ENCODE measurements at regions not wholly inside any gene's neighbourhood (a gene's known extent, or its start where the extent isn't known, plus 50 kb on each side); places are given as distances from the start of the nearest gene placed in this dataset.
A peak's percentile ranks its signal among the peaks of the same experiment; 100 is the strongest.

DNA sequence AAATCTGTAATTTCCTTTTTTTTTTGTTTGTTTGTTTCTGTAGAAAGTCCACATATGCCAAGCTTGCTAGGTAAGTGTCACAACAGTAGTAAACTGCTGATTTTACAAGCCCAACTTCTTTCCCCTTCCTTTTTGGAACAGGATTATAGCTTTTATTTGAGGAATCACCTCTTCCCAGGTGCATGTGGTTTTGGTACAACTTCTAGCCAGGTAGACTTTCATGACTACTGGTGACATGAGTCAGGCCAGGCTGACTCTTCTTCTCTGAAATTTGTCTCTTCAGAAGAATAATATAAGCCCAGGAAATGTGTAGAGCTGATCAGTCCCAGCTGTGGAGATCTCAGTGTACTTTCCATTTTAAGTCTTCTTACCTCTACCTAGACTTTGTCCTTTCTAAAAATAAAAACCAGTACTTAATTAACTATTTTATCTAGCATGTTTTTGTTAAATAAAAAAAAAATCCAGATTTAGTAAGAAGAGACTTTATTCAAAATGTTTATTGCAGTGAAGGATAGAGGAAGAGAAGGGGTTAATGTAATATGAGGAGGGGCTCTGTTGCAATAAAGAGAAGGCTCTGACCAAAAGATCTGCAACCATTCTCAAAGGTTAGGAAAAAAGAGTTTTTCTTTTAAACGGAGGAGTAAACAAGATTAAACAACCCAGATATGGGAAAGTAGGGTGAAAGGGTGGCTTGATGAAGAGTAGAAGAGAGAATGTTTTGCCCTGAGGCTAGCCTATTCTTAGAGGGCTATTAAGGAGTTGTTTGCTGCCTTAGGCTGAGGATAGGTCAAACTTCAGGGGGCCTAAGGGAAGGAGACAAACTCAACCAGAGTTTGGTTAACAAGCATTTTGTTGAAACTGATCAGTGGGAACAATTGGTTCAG lies 664.2 kb downstream of the SORCS1 start:
- no peaks in the 10 kb centered on the region for H3K27me3 ChIP-seq (replicated peaks; ENCODE audit: control insufficient read depth, insufficient read depth, low read length)
- no peak overlapping the region for H3K4me3 ChIP-seq (ENCODE audit: low read length)
- H3K9me3 ChIP-seq (ENCODE audit: control insufficient read depth, low read length): no peaks in the 10 kb centered on the region
- no peaks in the 10 kb centered on the region for H3K4me1 ChIP-seq (ENCODE audit: control insufficient read depth, insufficient read depth, low read length)
- no peaks in the 10 kb centered on the region for H3K36me3 ChIP-seq (ENCODE audit: control insufficient read depth, insufficient read depth, low read length, severe bottlenecking)
- H3K9ac ChIP-seq (ENCODE audit: low read length): no peak overlapping the region
- no peak for DNase-seq (ENCODE audit: low read depth)

- Histone ChIP-seq H3K9me3 (ENCODE audit: control insufficient read depth, low read length) (no peaks in the 10 kb centered on the region), H3K9ac (ENCODE audit: low read length) (no peak overlapping the region), H3K27me3 (replicated peaks; ENCODE audit: control insufficient read depth, insufficient read depth, low read length) (no peaks in the 10 kb centered on the region), H3K4me1 (ENCODE audit: control insufficient read depth, insufficient read depth, low read length) (no peaks in the 10 kb centered on the region), H3K36me3 (ENCODE audit: control insufficient read depth, insufficient read depth, low read length, severe bottlenecking) (no peaks in the 10 kb centered on the region), H3K4me3 (ENCODE audit: low read length) (no peak overlapping the region)
- no peak for DNase-seq (ENCODE audit: low read depth)
Measured at GRCh38 chr10:106499448-106499847, 665.1 kb downstream of the SORCS1 start.

GRCh38 chr10:106498675-106499074 lies 665.8 kb downstream of the SORCS1 start:
- no peak for DNase-seq (ENCODE audit: low read depth)
- Histone ChIP-seq H3K4me1 (ENCODE audit: control insufficient read depth, insufficient read depth, low read length) (no peaks in the 10 kb centered on the region), H3K9me3 (ENCODE audit: control insufficient read depth, low read length) (no peaks in the 10 kb centered on the region), H3K9ac (ENCODE audit: low read length) (no peak overlapping the region), H3K36me3 (ENCODE audit: control insufficient read depth, insufficient read depth, low read length, severe bottlenecking) (no peaks in the 10 kb centered on the region), H3K4me3 (ENCODE audit: low read length) (no peak overlapping the region), H3K27me3 (replicated peaks; ENCODE audit: control insufficient read depth, insufficient read depth, low read length) (no peaks in the 10 kb centered on the region)

DNA sequence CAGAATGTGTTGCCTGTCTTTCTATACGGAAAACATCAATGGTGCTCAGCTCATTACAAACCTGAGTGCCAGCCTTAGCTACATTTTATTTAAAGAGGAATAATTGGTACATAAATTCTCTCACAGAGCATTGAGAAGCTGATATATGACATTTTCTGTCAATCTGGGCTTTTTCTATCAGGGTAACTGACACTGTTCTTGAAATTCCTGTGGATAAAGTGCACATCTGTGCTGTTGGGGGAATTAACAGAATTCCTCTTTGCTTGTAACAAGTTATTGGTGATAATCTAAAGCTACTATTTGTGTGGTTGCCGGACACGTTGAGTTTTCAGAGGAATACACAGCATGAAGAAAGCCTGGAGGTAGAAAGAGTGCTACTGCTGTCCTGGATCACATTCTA lies 668.6 kb downstream of the SORCS1 start:
- no peak overlapping the region for H3K4me3 ChIP-seq (ENCODE audit: low read length)
- H3K27me3 ChIP-seq (replicated peaks; ENCODE audit: control insufficient read depth, insufficient read depth, low read length): no peaks in the 10 kb centered on the region
- no peaks in the 10 kb centered on the region for H3K9me3 ChIP-seq (ENCODE audit: control insufficient read depth, low read length)
- no peak overlapping the region for H3K9ac ChIP-seq (ENCODE audit: low read length)
- H3K4me1 ChIP-seq (ENCODE audit: control insufficient read depth, insufficient read depth, low read length): no peaks in the 10 kb centered on the region
- H3K36me3 ChIP-seq (ENCODE audit: control insufficient read depth, insufficient read depth, low read length, severe bottlenecking): no peaks in the 10 kb centered on the region
- DNase-seq (ENCODE audit: low read depth): no peak

DNA sequence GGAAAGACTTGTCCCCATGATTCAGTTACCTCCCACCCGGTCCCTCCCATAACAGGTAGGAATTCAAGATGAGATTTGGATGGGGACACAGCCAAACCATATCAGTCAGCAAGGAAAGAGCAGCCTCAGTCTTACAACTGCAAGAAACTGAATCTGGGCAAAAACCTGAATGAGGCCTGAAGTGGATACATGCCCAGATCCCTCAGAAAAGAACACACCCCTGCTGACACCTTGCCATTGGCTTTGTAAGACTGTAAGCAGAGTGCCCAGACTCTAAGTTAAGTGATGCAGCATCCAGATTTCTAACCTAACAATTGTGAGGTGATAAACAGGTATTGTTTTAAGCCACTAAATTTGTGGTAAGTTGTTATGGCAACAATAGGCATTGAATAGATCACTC lies 670.8 kb downstream of the SORCS1 start:
- Histone ChIP-seq H3K4me3 (ENCODE audit: low read length) (no peak overlapping the region), H3K9ac (ENCODE audit: low read length) (no peak overlapping the region), H3K27me3 (replicated peaks; ENCODE audit: control insufficient read depth, insufficient read depth, low read length) (no peaks in the 10 kb centered on the region), H3K4me1 (ENCODE audit: control insufficient read depth, insufficient read depth, low read length) (no peaks in the 10 kb centered on the region), H3K9me3 (ENCODE audit: control insufficient read depth, low read length) (no peaks in the 10 kb centered on the region), H3K36me3 (ENCODE audit: control insufficient read depth, insufficient read depth, low read length, severe bottlenecking) (no peaks in the 10 kb centered on the region)
- DNase-seq (ENCODE audit: low read depth): no peak

DNA sequence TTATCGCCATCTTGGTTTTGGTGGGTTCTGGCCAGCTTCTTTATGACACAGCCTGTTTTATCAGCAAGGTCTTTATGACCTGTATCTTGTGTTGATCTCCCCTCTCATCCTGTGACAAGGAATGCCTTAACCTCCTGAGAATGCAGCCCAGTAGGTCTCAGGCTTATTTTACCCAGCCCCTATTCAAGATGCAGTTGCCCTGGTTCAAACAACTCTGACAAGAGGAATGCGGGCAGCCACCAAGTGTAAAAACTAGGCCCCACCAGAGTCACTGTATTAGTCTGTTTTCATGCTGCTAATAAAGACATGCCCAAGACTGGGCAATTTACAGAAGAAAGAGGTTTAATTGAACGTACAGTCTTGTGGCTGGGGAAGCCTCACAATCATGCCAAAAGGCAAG lies 671.3 kb downstream of the SORCS1 start:
- Histone ChIP-seq H3K9ac (ENCODE audit: low read length) (no peak overlapping the region), H3K36me3 (ENCODE audit: control insufficient read depth, insufficient read depth, low read length, severe bottlenecking) (no peaks in the 10 kb centered on the region), H3K4me3 (ENCODE audit: low read length) (no peak overlapping the region), H3K9me3 (ENCODE audit: control insufficient read depth, low read length) (no peaks in the 10 kb centered on the region), H3K27me3 (replicated peaks; ENCODE audit: control insufficient read depth, insufficient read depth, low read length) (no peaks in the 10 kb centered on the region), H3K4me1 (ENCODE audit: control insufficient read depth, insufficient read depth, low read length) (no peaks in the 10 kb centered on the region)
- DNase-seq (ENCODE audit: low read depth): no peak

DNA sequence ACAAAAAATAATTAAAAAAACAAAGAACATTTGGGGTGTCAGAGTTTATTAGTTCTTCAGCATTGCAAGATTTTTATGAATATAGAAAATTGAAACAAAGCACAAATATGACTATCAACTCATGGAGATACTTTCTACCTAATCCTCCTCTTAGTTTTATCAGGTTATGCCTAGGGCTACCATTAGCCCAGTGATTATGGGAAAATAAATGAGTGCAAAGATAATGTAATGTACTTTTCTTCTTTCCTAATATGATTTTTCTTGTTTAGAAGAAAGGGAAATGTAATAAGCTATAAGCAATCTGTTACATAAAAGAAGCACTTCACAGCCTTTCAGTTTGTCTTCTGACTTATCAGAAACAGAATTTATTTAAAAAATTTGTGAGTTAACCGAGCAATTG lies 676.8 kb downstream of the SORCS1 start:
- H3K9ac ChIP-seq (ENCODE audit: low read length): no peak overlapping the region
- no peak for DNase-seq (ENCODE audit: low read depth)
- H3K4me1 ChIP-seq (ENCODE audit: control insufficient read depth, insufficient read depth, low read length): no peaks in the 10 kb centered on the region

DNA sequence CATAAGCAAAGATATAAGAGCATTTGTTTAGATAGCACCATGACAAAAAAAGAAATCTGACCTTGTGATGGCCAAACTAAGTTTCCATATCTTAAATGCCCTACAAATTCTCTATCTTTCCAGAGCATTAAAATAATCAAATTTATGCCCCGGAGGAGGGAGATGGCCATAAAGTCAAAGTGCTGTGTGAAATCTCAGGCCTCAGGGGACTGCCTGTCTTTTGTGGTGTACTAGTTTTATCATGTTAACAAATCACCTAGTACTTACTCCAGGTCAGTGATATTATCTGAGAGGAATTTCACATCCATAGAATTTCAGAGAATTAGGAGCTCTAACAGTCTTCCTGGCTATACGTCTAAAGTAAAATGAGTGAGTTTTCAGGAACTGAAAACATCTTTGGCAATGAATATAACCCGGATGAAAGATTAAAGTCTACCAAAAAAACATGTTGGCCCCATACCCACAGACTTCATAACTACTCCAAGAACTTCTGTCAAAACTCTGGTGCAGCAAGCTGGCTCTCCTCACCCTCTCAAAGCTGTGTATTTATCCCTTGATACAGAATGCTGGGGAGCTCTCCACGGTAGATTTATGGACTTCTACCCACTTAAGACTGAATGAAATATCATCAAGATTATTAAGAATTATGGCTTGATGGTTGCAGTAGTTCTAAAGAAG lies 682.8 kb downstream of the SORCS1 start:
- Histone ChIP-seq H3K27me3 (replicated peaks; ENCODE audit: control insufficient read depth, insufficient read depth, low read length) (no peaks in the 10 kb centered on the region), H3K9ac (ENCODE audit: low read length) (no peak overlapping the region), H3K9me3 (ENCODE audit: control insufficient read depth, low read length) (no peaks in the 10 kb centered on the region), H3K4me1 (ENCODE audit: control insufficient read depth, insufficient read depth, low read length) (no peaks in the 10 kb centered on the region), H3K36me3 (ENCODE audit: control insufficient read depth, insufficient read depth, low read length, severe bottlenecking) (no peaks in the 10 kb centered on the region), H3K4me3 (ENCODE audit: low read length) (no peak overlapping the region)
- DNase-seq (ENCODE audit: low read depth): no peak

More for the DNA sequence above, 676.8 kb downstream of the SORCS1 start:
- H3K9me3 ChIP-seq (ENCODE audit: control insufficient read depth, low read length): no peaks in the 10 kb centered on the region
- no peaks in the 10 kb centered on the region for H3K27me3 ChIP-seq (replicated peaks; ENCODE audit: control insufficient read depth, insufficient read depth, low read length)
- H3K4me3 ChIP-seq (ENCODE audit: low read length): no peak overlapping the region
- no peaks in the 10 kb centered on the region for H3K36me3 ChIP-seq (ENCODE audit: control insufficient read depth, insufficient read depth, low read length, severe bottlenecking)

DNA sequence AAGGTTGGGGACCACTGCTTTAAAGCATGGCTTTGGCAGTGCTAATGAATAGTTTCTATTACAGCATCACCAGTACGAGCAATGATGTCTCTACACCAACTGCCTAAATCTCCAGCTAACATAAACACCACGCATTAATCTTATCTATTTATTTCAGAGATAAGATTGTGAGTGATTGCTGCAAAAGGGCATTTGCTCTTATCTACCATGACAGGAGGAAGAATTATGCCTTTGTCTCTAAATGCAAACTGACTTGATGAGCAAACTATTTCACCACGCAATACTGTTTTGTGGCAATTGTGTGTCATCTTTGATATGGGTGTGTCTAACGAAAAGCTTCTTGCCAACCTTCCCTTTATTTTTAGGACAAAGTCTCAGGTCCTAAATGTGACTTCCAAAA lies 684.9 kb downstream of the SORCS1 start:
- DNase-seq (ENCODE audit: low read depth): no peak
- H3K4me1 ChIP-seq (ENCODE audit: control insufficient read depth, insufficient read depth, low read length): no peaks in the 10 kb centered on the region
- no peak overlapping the region for H3K9ac ChIP-seq (ENCODE audit: low read length)
- no peaks in the 10 kb centered on the region for H3K9me3 ChIP-seq (ENCODE audit: control insufficient read depth, low read length)
- no peaks in the 10 kb centered on the region for H3K36me3 ChIP-seq (ENCODE audit: control insufficient read depth, insufficient read depth, low read length, severe bottlenecking)
- H3K4me3 ChIP-seq (ENCODE audit: low read length): no peak overlapping the region
- no peaks in the 10 kb centered on the region for H3K27me3 ChIP-seq (replicated peaks; ENCODE audit: control insufficient read depth, insufficient read depth, low read length)

DNA sequence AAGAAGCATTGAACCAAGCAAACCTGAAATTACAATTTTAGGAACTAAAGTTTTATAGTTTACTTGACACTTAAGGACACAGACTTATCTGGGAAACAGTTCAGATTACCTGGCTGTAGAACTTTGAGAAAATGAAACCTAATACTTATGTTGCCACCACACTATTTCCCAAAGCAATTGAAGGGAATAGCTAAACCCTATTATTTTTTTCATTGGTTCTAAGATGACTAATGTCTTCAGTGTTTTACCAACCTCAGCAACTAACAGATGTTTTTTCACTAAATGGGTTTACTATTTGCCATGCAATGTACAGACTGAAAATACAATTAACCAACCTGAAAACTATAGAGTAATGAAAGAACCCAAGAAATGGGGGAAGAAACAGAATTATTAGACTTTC lies 689.6 kb downstream of the SORCS1 start:
- H3K9ac ChIP-seq (ENCODE audit: low read length): no peak overlapping the region
- no peaks in the 10 kb centered on the region for H3K4me1 ChIP-seq (ENCODE audit: control insufficient read depth, insufficient read depth, low read length)
- H3K36me3 ChIP-seq (ENCODE audit: control insufficient read depth, insufficient read depth, low read length, severe bottlenecking): no peaks in the 10 kb centered on the region
- peak; percentile 45 for DNase-seq (ENCODE audit: low read depth)
- no peak overlapping the region for H3K4me3 ChIP-seq (ENCODE audit: low read length)
- no peaks in the 10 kb centered on the region for H3K9me3 ChIP-seq (ENCODE audit: control insufficient read depth, low read length)
- no peaks in the 10 kb centered on the region for H3K27me3 ChIP-seq (replicated peaks; ENCODE audit: control insufficient read depth, insufficient read depth, low read length)

DNA sequence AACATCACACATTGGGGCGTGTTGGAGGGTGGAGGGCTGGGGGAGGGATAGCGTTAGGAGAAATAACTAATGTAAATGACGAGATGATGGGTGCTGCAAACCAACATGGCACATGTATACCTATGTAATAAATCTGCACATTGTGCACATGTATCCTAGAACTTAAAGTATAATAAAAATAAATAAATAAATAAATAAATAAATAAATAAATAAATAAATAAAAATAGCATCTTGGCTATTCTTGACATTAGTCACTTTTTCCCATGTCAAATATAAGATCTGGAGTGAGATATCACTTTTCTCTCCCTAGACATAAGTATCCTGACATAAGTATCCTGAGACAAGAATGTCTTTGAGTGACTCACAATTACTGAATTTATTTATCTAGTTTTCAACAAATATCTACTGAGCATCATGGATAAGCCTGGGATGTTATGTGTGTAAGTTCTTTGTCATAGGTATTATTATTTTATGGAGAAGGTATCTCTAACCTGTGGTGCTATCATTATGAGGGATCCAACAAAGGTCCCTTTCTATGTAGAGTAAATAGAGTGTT lies 691.3 kb downstream of the SORCS1 start:
- DNase-seq (ENCODE audit: low read depth): no peak

More for the DNA sequence above, 691.3 kb downstream of the SORCS1 start:
- no peaks in the 10 kb centered on the region for H3K36me3 ChIP-seq (ENCODE audit: control insufficient read depth, insufficient read depth, low read length, severe bottlenecking)
- no peak overlapping the region for H3K4me3 ChIP-seq (ENCODE audit: low read length)
- no peaks in the 10 kb centered on the region for H3K27me3 ChIP-seq (replicated peaks; ENCODE audit: control insufficient read depth, insufficient read depth, low read length)
- no peaks in the 10 kb centered on the region for H3K4me1 ChIP-seq (ENCODE audit: control insufficient read depth, insufficient read depth, low read length)
- H3K9ac ChIP-seq (ENCODE audit: low read length): no peak overlapping the region
- H3K9me3 ChIP-seq (ENCODE audit: control insufficient read depth, low read length): no peaks in the 10 kb centered on the region

Data from adipocyte (in vitro differentiated cells).